Heart left ventricle (tissue), 13 donors: ENCODE measurements at regions not wholly inside any gene's neighbourhood (a gene's known extent, or its start where the extent isn't known, plus 50 kb on each side); places are given as distances from the start of the nearest gene placed in this dataset.
"Not testable (repeated sequence)": the region's sequence is repeated elsewhere in the genome, so short reads cannot be mapped to it uniquely, and the experiment has no call there.

Experiments used
- CTCF ChIP-seq, 12 donors: fragments of 200-600 bp; sonication (generic) in 4 of 12; IDR thresholded peaks; one replicate each; pipeline versions ENCODE4 v1.5.0 to v1.8.0; 2018 to 2022; ENCODE audit warnings: antibody characterized with exemption in 12 of 12, mild to moderate bottlenecking in 5 of 12
- POLR2A ChIP-seq, 2 donors: fragments of 450-650 bp; IDR thresholded peaks; one replicate each; pipeline ENCODE4 v1.6.1; 2017; ENCODE audit warnings: antibody characterized with exemption in 2 of 2, mild to moderate bottlenecking in 2 of 2, moderate library complexity in 2 of 2
- donor health status: ischemic (EF 13 %, LVEDD 7.1; RV severe dilation, severe dysfunction).
- donor health status: DM: no; HTN: yes; CAD: no.
- donor health status: DM: no; HTN: no; CAD: no.
- donor health status: ischemic (EF 25% LVEDD 6.9; RV normal size, moderate dysfunction).
- donor health status: ischemic (EF 25% LVEDD 5.7; RV mildly dilated, moderate dysfunction).
- donor health status: ischemic (EF 35%, LVEDD 5.7; RV mildly dilated, moderate dysfunction).
- donor health status: nonischemic (EF 11% LVEDD 7.7; RV severe dilation, severe dysfunction).
- donor health status: DM: yes; HTN: yes; CAD: no.
- donor health status: PGD.
- donor health status: ischemic (EF 29% LVEDD 5.4; RV normal size, mild dysfunction).
- donor health status: nonischemic (EF 23%, LVEDD 6.1; RV moderate dilation, normal function).

- TF ChIP-seq CTCF, POLR2A (IDR thresholded peaks at IDR 0.05): not testable (repeated sequence)
Observed at GRCh38 chr4:33829356-33829755, 2415.0 kb downstream of the ARAP2 start.
